Kidney tubule cell (primary cell): ENCODE measurements at regions not wholly inside any gene's neighbourhood (a gene's known extent, or its start where the extent isn't known, plus 50 kb on each side); places are given as distances from the start of the nearest gene placed in this dataset.
"Not testable (repeated sequence)": the region's sequence is repeated elsewhere in the genome, so short reads cannot be mapped to it uniquely, and the experiment has no call there.

ENCODE experiments used
- DNase-seq: peaks from one replicate; pipeline ENCODE4 v3.0.0-alpha.2; 2018; ENCODE audit warnings: low spot score

DNA sequence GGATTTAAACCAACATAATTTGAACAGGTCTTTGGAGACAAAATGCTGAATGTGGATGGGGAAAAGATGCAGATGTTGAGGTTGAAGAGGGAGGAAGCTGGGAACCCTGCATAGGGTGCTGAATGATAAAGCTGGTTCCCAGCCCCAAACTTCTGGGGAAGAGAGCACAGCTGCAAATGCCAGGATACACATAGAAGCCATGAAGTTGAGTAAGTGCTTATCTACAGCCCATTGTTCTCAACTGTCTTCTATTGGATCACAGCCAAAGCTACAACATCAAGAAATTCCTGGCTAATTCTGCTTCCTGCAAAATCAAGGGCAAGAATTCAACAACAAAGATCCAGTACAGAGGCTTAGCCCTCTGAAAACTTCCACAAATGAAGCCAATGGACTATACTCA, 779.8 kb downstream of the PRIM2 start:
- not testable (repeated sequence) for DNase-seq

DNA sequence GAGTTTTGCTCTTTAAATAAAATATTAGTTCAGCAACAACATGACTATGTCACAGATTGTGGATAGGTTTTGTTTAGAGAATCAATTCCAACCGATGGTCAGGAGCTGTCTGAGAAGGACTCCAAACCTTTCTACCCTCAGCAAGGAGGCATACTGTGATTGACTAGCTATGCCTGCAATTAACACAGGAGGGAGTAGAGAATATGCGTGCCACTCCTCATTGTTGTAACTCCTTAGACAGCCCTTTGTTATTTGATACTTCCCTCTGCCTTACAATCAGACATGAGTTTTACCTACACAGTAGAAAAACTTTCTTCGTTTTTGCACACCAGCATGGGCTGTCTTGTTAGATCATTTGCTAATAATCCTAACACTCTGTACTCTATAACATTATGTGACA, 796.5 kb downstream of the PRIM2 start:
- DNase-seq: no peak

DNA sequence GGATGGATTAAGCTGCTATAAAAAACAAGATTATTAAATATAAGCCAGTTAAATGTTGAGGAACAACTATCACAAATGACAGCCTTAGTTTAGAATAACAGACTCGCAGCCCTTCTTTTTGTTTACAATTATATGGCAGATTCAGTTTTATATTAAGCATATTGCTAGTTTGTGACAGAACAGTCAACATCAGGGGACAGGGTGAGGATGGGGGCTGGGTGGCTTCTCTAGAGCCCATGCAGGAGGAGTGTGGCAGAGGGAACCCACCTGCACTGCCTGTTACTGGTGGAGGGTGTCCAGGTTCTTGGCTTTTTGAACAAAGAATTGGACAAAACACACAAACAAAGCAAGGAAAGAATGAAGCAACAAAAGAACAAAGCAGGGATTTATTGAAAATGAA, 799.7 kb downstream of the PRIM2 start:
- not testable (repeated sequence) for DNase-seq

DNA sequence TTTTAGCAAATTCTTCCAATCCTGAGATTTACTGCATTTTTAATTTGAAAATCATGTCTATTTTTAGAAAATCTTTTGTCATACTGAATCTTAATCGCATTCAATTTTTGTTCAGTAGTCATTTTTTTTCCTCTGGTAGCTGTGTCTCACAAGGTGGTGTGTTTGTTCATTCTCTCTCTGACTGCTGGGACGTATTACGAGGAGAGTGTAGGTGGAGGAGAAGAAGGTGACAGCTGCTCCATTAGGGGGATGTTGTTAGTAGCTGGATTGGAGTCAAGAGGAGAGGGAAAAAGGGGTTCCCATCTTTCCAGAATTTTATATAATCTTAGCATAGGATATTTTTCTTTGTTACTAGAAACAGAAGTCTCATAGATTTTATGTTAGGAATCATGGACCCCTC, 804.2 kb downstream of the PRIM2 start:
- DNase-seq: not testable (repeated sequence)

DNA sequence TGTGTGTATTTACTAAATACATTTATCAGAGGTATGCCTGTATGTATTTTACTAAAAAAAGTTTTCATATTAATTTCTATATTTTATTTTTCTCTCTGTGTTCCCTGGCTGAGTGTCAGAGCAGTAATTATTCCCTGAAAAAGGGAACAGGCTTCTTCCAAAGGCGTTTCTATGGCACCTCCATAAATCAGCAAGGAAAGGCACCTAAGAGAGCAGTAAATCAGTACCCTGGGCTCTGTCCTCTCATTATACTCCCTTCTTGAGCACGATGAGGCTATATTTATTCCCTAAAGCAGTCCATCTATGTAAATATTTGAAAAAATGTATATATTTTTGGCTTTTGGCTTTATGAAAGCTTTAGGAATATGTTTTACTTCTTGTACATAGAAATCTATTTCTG, 806.3 kb downstream of the PRIM2 start:
- DNase-seq: not testable (repeated sequence)

- not testable (repeated sequence) for DNase-seq
Observed at GRCh38 chr6:58128549-58128948, 811.1 kb downstream of the PRIM2 start.

DNA sequence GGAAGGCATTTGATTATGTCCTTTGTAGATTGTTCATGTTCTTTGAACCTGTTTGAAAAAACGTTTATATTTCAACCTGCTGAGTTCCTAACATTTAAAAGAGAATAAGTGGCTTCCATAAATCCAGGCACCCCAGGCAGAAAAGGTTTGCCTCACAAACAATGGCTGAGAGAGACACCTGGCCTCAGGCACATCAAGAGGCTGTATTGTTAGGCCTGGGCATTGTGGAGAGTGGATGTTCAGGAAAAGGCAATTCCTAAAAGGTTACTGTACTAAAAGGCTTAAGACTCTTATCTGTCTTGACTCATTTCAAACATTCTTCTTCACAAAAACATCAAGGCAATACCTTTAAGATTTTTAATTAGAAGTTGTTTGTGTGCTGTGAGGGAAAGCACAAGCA, 811.7 kb downstream of the PRIM2 start:
- DNase-seq: not testable (repeated sequence)

- DNase-seq: not testable (repeated sequence)
Observed at GRCh38 chr6:58139746-58140145, 822.3 kb downstream of the PRIM2 start.

GRCh38 chr6:58171025-58171424, 853.6 kb downstream of the PRIM2 start:
- not testable (repeated sequence) for DNase-seq

DNA sequence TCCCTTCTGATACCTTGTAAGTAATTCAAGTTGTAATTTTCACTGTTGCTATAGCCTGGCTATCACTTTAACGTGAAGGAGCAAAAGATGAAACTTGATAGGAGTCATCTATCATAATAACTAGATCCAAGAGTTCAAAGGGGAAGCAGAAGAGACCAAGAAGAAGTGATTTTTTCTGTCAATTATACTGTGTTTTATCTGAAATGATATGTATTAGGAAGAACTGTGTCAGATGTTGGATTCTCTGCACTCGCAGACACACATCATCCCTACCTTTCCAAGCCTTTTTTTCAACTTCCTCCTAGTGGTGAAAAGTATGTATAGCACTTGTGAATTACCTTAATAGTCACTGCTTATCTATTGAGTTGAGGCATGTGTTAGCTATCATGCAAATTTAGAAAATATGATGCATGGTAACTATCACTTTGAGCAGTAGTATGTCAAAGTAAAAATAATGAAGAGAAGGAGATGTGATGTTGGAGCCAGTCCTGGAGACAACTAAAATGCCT, 864.2 kb downstream of the PRIM2 start:
- not testable (repeated sequence) for DNase-seq

GRCh38 chr6:58185300-58185699, 867.9 kb downstream of the PRIM2 start:
- DNase-seq: not testable (repeated sequence)

GRCh38 chr6:58193209-58193608, 875.8 kb downstream of the PRIM2 start:
- DNase-seq: peak; percentile 1

GRCh38 chr6:58198301-58198700, 880.9 kb downstream of the PRIM2 start:
- peak; percentile 1 for DNase-seq

- not testable (repeated sequence) for DNase-seq
Observed at GRCh38 chr6:58237124-58237523, 919.7 kb downstream of the PRIM2 start.

GRCh38 chr6:58238421-58238820, 921.0 kb downstream of the PRIM2 start:
- DNase-seq: not testable (repeated sequence)

- not testable (repeated sequence) for DNase-seq
Observed at GRCh38 chr6:58257625-58258024, 940.2 kb downstream of the PRIM2 start.

DNA sequence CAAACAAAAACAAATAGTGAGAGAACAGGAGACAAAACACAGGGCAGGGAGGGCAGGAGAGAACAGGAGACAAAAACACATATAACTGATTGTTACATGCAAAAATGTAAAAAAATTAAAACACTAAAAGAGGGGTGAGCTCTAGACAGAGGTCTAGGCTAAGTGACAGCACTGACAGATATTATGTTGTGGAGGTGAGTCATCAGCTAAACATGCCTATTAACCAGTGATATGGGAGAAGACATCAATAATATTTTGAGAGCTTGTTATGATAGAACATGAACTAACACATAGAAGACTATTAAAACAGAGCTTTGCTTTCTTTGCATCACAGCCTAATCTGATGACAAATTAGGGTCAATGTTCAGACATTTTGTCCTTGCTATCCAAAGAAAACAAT, 972.7 kb downstream of the PRIM2 start:
- no peak for DNase-seq

DNA sequence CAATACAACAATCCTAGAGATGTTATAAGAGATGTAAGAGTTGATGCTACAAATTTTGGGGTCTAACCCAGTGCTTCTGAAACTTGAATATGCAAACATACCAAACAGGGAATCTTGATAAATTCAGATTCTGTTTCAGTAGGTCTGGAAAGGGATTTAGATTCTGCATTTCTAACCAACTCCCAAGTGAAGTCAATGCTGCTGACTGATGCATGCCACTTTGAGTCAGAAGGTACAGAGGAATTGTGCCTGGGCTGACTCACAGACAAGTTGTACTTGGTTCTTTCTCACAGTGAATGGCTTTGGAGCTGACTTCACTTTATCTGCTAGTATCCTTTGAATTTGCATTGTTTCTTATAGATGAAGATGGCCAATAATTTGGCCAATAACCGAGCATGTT, 973.9 kb downstream of the PRIM2 start:
- DNase-seq: not testable (repeated sequence)

GRCh38 chr6:58307901-58308300, 990.5 kb downstream of the PRIM2 start:
- not testable (repeated sequence) for DNase-seq

GRCh38 chr6:58332108-58332507, 1014.7 kb downstream of the PRIM2 start:
- DNase-seq: not testable (repeated sequence)

GRCh38 chr6:58342287-58342686, 1024.9 kb downstream of the PRIM2 start:
- DNase-seq: not testable (repeated sequence)

- not testable (repeated sequence) for DNase-seq
Observed at GRCh38 chr6:58347534-58347933, 1030.1 kb downstream of the PRIM2 start.

DNA sequence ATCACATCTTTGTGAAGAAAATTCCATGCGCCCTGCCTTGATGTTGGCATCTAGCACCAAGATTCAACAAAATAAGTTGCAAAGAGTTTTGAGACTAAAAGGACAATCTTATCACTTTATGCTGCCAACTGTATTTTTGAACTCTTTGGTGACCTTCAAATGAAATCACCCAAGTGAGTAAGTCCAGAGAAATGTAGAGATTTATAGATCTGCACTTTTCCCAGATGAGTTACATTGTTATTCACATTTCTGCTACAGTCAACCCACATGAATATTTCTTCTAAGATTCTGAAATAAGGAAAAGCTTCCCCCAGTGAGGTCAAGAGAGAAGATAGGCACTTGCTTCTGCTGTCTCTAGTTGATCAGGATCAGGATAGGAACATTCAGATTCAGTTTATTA, 1034.2 kb downstream of the PRIM2 start:
- not testable (repeated sequence) for DNase-seq

DNA sequence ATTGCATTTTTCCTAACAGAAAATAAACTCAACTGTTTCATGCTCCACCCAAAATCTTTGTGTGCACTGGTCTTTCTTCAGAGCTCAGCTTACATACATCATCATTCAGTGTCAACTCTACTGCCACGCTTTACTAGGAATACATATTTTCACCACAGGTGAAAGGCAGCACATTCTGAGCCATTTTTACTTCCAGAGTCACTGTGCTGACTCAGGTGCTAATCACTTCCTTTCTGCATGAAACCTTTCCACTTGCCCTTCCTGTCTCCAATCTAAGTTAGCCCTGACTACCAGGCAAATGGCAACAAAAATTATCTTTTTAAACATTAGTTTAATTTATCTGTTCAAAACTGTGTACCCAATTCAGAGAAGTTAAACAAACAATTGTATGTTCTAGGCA, 1041.0 kb downstream of the PRIM2 start:
- peak; percentile 20 for DNase-seq
